ENCODE measurements at regions not wholly inside any gene's neighbourhood (a gene's known extent, or its start where the extent isn't known, plus 50 kb on each side); places are given as distances from the start of the nearest gene placed in this dataset.

DNA sequence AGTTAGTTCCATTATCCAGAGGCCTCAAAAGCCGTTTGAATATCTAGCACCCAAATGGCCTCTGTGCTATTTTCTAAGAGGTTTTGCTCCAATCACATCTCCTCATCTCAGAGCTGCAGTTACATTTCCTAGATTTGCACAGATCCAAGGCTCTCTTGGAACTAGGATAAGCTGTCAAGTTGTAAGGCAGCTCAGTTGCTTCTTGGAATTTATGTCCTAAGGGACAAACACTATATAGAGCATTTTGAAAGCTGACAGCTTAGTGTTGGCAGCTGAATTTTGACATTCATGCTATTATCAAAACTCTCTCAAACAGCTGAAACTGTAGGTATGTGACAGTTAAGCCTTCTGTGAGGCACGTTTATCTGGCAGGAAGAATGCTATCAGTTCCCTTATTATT is 97.0 kb downstream of the MACIR start:
- Histone ChIP-seq H3K9me3 (ENCODE audit: control insufficient read depth, insufficient read depth, low read depth, low read length) (no peaks in the 10 kb centered on the region), H3K27ac (ENCODE audit: low read length) (no peak overlapping the region), H3K4me1 (ENCODE audit: control insufficient read depth, insufficient read depth, low read length) (no peaks in the 10 kb centered on the region), H3K4me3 (ENCODE audit: low read depth in 2 of 2, low read length in 2 of 2) (no peak overlapping the region), H3K36me3 (ENCODE audit: control insufficient read depth, insufficient read depth, low read length) (no peaks in the 10 kb centered on the region), H3K27me3 (ENCODE audit: control insufficient read depth, insufficient read depth, low read length) (no peaks in the 10 kb centered on the region)
- ChIA-PET CTCF (no interaction called here), POLR2A (interaction anchor here (0.9 kb wide), 1 partner anchor 8 kb away, joined by 3 read pairs; no protein-coding TSS in a partner anchor)
- intact Hi-C loops (cut with micrococcal nuclease; ENCODE audit: unreplicated experiment): no loop called here
- TF ChIP-seq, protein P1, sequence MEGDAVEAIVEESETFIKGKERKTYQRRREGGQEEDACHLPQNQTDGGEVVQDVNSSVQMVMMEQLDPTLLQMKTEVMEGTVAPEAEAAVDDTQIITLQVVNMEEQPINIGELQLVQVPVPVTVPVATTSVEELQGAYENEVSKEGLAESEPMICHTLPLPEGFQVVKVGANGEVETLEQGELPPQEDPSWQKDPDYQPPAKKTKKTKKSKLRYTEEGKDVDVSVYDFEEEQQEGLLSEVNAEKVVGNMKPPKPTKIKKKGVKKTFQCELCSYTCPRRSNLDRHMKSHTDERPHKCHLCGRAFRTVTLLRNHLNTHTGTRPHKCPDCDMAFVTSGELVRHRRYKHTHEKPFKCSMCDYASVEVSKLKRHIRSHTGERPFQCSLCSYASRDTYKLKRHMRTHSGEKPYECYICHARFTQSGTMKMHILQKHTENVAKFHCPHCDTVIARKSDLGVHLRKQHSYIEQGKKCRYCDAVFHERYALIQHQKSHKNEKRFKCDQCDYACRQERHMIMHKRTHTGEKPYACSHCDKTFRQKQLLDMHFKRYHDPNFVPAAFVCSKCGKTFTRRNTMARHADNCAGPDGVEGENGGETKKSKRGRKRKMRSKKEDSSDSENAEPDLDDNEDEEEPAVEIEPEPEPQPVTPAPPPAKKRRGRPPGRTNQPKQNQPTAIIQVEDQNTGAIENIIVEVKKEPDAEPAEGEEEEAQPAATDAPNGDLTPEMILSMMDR (IDR thresholded peaks at IDR 0.05): no peak
- TF ChIP-seq TCF7L2 (IDR thresholded peaks at IDR 0.05; ENCODE audit: low read depth, low read length) (no peak), POLR2AphosphoS5 (IDR thresholded peaks at IDR 0.05; ENCODE audit: low read depth, low read length) (no peak), REST (IDR thresholded peaks at IDR 0.05; ENCODE audit: insufficient read depth in 1 of 2, low read depth in 2 of 2, low read length in 1 of 2) (no peak), SIN3A (IDR thresholded peaks at IDR 0.05; ENCODE audit: borderline replicate concordance, insufficient read depth, low read depth, low read length) (no peak)
- ATAC-seq: no peak
- BruUV-seq (replicated peaks): no TSS peak
- DNase-seq (ENCODE audit: low read depth, low spot score): no peak
- in situ Hi-C loops (cut with HindIII; ENCODE audit: low pct_unique_long_range_greater_than_20kb, low sequenced_read_pairs): no loop called here

- BruUV-seq (replicated peaks): no TSS peak
- DNase-seq (ENCODE audit: low read depth, low spot score) (no peak), ATAC-seq (no peak)
- Histone ChIP-seq H3K4me1 (ENCODE audit: control insufficient read depth, insufficient read depth, low read length) (no peaks in the 10 kb centered on the region), H3K9me3 (ENCODE audit: control insufficient read depth, insufficient read depth, low read depth, low read length) (no peaks in the 10 kb centered on the region), H3K36me3 (ENCODE audit: control insufficient read depth, insufficient read depth, low read length) (no peaks in the 10 kb centered on the region), H3K4me3 (ENCODE audit: low read depth in 2 of 2, low read length in 2 of 2) (no peak overlapping the region), H3K27ac (ENCODE audit: low read length) (no peak overlapping the region), H3K27me3 (ENCODE audit: control insufficient read depth, insufficient read depth, low read length) (no peaks in the 10 kb centered on the region)
- in situ Hi-C loops (cut with HindIII; ENCODE audit: low pct_unique_long_range_greater_than_20kb, low sequenced_read_pairs): no loop called here
- no peak for TF ChIP-seq POLR2AphosphoS5 (IDR thresholded peaks at IDR 0.05; ENCODE audit: low read depth, low read length)
- TF ChIP-seq TCF7L2 (IDR thresholded peaks at IDR 0.05; ENCODE audit: low read depth, low read length): no peak
- TF ChIP-seq, protein P1 (IDR thresholded peaks at IDR 0.05): no peak
- no peak for TF ChIP-seq SIN3A (IDR thresholded peaks at IDR 0.05; ENCODE audit: borderline replicate concordance, insufficient read depth, low read depth, low read length)
- TF ChIP-seq REST (IDR thresholded peaks at IDR 0.05; ENCODE audit: insufficient read depth in 1 of 2, low read depth in 2 of 2, low read length in 1 of 2): no peak
- ChIA-PET CTCF (no interaction called here), POLR2A (no interaction called here)
- intact Hi-C loops (cut with micrococcal nuclease; ENCODE audit: unreplicated experiment): no loop called here
Measured at GRCh38 chr5:103354446-103354845, 95.9 kb downstream of the MACIR start.

Data from Panc1 (cell line).